CD4-positive, CD25-positive, alpha-beta regulatory T cell (primary cell): ENCODE measurements at regions not wholly inside any gene's neighbourhood (a gene's known extent, or its start where the extent isn't known, plus 50 kb on each side); places are given as distances from the start of the nearest gene placed in this dataset.
"Not testable (repeated sequence)": the region's sequence is repeated elsewhere in the genome, so short reads cannot be mapped to it uniquely, and the experiment has no call there.

ENCODE experiments used
- ATAC-seq, 2 donors: fragments of 150-1000 bp; cut with Tn5 transposase; one replicate each; pipeline ENCODE4 v1.10.0; 2021; ENCODE audit warnings: low read depth in 2 of 2, moderate number of reproducible peaks in 2 of 2, moderate library complexity in 1 of 2
- DNase-seq, 3 donors: peaks; one replicate each; pipeline versions ENCODE4 v3.0.0 to v3.0.0-alpha.2; 2012 to 2022; ENCODE audit warnings: mixed read lengths in 1 of 3
- H3K27ac ChIP-seq: one replicate; pipeline ENCODE4 v1.7.0; 2013; ENCODE audit warnings: mild to moderate bottlenecking, low read length; ENCODE audit not compliant: insufficient read depth, poor library complexity, severe bottlenecking
- H3K27me3 ChIP-seq: one replicate; pipeline ENCODE4 v1.7.0; 2013; ENCODE audit warnings: low read length; ENCODE audit not compliant: control insufficient read depth, insufficient read depth
- H3K36me3 ChIP-seq: one replicate; pipeline ENCODE4 v1.7.0; 2013; ENCODE audit warnings: mild to moderate bottlenecking, low read length, moderate library complexity; ENCODE audit not compliant: control insufficient read depth, insufficient read depth
- H3K4me1 ChIP-seq: 2 replicates; pipeline ENCODE4 v1.7.0; 2013; ENCODE audit warnings: mild to moderate bottlenecking, low read length; ENCODE audit not compliant: insufficient read depth, control insufficient read depth, poor library complexity, severe bottlenecking
- H3K4me3 ChIP-seq: one replicate; pipeline ENCODE4 v1.7.0; 2013; ENCODE audit warnings: low read depth, mild to moderate bottlenecking, low read length, moderate library complexity
- H3K9me3 ChIP-seq, 2 experiments: 1 replicate in 1 of 2; 2 replicates in 1 of 2; pipeline ENCODE4 v1.7.0; 2013; ENCODE audit warnings: low read length in 2 of 2, mild to moderate bottlenecking in 1 of 2, moderate library complexity in 1 of 2; ENCODE audit not compliant: control insufficient read depth in 2 of 2
- H3K27ac Mint-ChIP-seq, 3 donors: one replicate each; pipeline ENCODE4 v1.8.0; 2020 to 2022; ENCODE audit warnings: mild to moderate bottlenecking in 3 of 3, mixed read lengths in 3 of 3, moderate library complexity in 2 of 3
- H3K27me3 Mint-ChIP-seq: one replicate; pipeline ENCODE4 v1.8.0; 2022; ENCODE audit warnings: mild to moderate bottlenecking, mixed read lengths
- H3K36me3 Mint-ChIP-seq: one replicate; pipeline ENCODE4 v1.8.0; 2020; ENCODE audit warnings: mixed read lengths
- H3K4me1 Mint-ChIP-seq, 4 donors: one replicate each; pipeline ENCODE4 v1.8.0; 2020 to 2022; ENCODE audit warnings: mixed read lengths in 4 of 4, mild to moderate bottlenecking in 1 of 4
- H3K4me3 Mint-ChIP-seq, 4 donors: one replicate each; pipeline ENCODE4 v1.8.0; 2020 to 2022; ENCODE audit warnings: mild to moderate bottlenecking in 4 of 4, mixed read lengths in 4 of 4, moderate library complexity in 3 of 4
- H3K9me3 Mint-ChIP-seq, 7 donors: one replicate each; pipeline ENCODE4 v1.8.0; 2020 to 2022; ENCODE audit warnings: mixed read lengths in 7 of 7, mild to moderate bottlenecking in 3 of 7, moderate library complexity in 2 of 7

GRCh38 chr18:8914404-8915264 lies 187.9 kb upstream of the NDUFV2 start:
- not testable (repeated sequence) for H3K36me3 Mint-ChIP-seq, H3K27me3 ChIP-seq, H3K36me3 ChIP-seq, H3K4me3 ChIP-seq, H3K27ac ChIP-seq, H3K4me1 ChIP-seq, ATAC-seq, H3K4me1 Mint-ChIP-seq, H3K4me3 Mint-ChIP-seq, DNase-seq, H3K9me3 ChIP-seq, H3K27me3 Mint-ChIP-seq
- peak overlapping the region in 1 of 3 donors; percentile 89 for H3K27ac Mint-ChIP-seq
- H3K9me3 Mint-ChIP-seq, result peaks cover 0 to 18% (median 8%) of the 10 kb centered on the region in 7 donors

DNA sequence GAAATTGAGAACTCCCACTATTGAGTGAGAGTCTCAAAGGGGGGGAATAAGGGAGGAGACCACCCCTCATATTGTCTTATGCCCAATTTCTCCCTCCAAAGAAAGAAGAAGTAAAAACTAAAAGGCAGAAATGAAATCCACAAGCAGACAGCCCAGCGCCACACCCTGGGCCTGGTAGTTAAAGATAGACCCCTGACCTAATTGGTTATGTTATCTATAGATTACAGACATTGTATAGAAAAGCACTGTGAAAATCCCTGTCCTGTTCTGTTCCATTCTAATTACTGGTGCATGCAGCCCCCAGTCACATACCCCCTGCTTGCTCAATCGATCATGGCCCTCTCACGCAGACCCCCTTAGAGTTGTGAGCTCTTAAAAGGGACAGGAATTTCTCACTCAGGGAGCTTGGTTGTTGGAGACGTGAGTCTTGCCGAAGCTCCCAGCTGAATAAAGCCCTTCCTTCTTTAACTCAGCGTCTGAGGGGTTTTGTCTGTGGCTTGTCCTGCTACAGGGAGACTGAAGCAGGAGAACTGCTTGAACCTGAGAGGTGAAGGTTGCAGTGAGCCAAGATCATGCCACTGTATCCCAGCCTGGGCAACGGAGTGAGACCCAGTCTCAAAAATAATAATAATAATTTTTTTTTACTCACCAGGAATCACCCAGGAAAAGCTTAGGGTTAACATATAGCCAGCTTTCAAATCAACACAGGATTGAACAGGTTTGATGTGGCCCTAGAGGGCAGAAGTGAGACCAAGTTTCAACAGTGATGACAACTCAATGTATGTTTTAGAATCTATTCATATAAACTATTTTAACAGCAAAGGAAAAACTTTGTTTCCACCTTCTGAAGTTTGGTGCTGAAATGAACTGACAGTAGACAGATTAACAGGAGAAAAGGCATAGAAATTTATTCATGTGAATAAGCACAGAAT lies 181.4 kb upstream of the NDUFV2 start:
- H3K36me3 Mint-ChIP-seq, H3K4me1 Mint-ChIP-seq, H3K27ac ChIP-seq, H3K36me3 ChIP-seq, H3K9me3 ChIP-seq, H3K27me3 Mint-ChIP-seq, H3K4me3 Mint-ChIP-seq, H3K9me3 Mint-ChIP-seq, H3K27ac Mint-ChIP-seq, H3K27me3 ChIP-seq, ATAC-seq, H3K4me1 ChIP-seq, DNase-seq, H3K4me3 ChIP-seq: not testable (repeated sequence)

DNA sequence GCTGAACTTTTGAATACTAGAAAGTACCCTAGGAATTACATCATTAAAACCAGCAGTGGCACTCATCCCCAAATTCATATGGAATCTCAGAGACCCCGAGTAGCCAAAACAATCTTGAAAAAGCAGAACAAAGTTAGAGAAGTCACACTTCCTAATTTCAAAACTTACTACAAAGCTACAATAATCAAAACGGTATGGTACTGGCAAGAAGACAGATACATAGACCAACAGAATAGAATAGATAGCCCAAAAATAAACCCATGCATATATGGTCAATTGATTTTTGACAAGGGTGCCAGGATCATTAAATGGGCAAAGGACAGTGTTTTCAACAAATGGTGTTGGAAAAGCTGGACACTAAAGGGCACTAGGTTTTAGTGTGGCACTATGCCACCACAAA lies 176.0 kb upstream of the NDUFV2 start:
- Histone ChIP-seq H3K4me3 (no peak overlapping the region), H3K9me3 (peaks cover 6 to 26% of the 10 kb centered on the region in 2 experiments), H3K36me3 (no peaks in the 10 kb centered on the region), H3K27ac (no peak overlapping the region), H3K4me1 (no peaks in the 10 kb centered on the region), H3K27me3 (no peaks in the 10 kb centered on the region)
- no peak for ATAC-seq
- Mint-ChIP-seq H3K36me3 (no peaks in the 10 kb centered on the region), H3K27ac (no peak overlapping the region), H3K4me3 (no peak overlapping the region), H3K27me3 (peaks cover 4% of the 10 kb centered on the region), H3K9me3 (peaks cover 2 to 33% (median 6%) of the 10 kb centered on the region in 7 donors), H3K4me1 (no peaks in the 10 kb centered on the region)
- DNase-seq, result no peak

GRCh38 chr18:8928044-8928443 lies 174.5 kb upstream of the NDUFV2 start:
- Mint-ChIP-seq H3K9me3 (peaks cover 2 to 33% (median 3%) of the 10 kb centered on the region in 7 donors), H3K27ac (no peak overlapping the region), H3K36me3 (no peaks in the 10 kb centered on the region), H3K4me3 (no peak overlapping the region), H3K27me3 (peaks cover 4% of the 10 kb centered on the region), H3K4me1 (no peaks in the 10 kb centered on the region)
- no peaks in the 10 kb centered on the region for H3K36me3 ChIP-seq
- H3K27me3 ChIP-seq, result no peaks in the 10 kb centered on the region
- H3K4me3 ChIP-seq, result no peak overlapping the region
- H3K9me3 ChIP-seq, result peaks cover 6 to 26% of the 10 kb centered on the region in 2 experiments
- H3K4me1 ChIP-seq, result no peaks in the 10 kb centered on the region
- ATAC-seq (no peak), DNase-seq (no peak)
- no peak overlapping the region for H3K27ac ChIP-seq

GRCh38 chr18:8928847-8929780 lies 173.4 kb upstream of the NDUFV2 start:
- H3K4me3 ChIP-seq, result no peak overlapping the region
- ATAC-seq (no peak), DNase-seq (no peak)
- no peak overlapping the region for H3K4me3 Mint-ChIP-seq
- H3K9me3 Mint-ChIP-seq, result peaks cover 3 to 33% (median 4%) of the 10 kb centered on the region in 7 donors
- no peaks in the 10 kb centered on the region for H3K4me1 Mint-ChIP-seq
- no peak overlapping the region for H3K27ac Mint-ChIP-seq
- no peaks in the 10 kb centered on the region for H3K4me1 ChIP-seq
- peaks cover 7% of the 10 kb centered on the region for H3K27me3 Mint-ChIP-seq
- no peaks in the 10 kb centered on the region for H3K36me3 ChIP-seq
- H3K36me3 Mint-ChIP-seq, result no peaks in the 10 kb centered on the region
- H3K27ac ChIP-seq, result no peak overlapping the region
- no peaks in the 10 kb centered on the region for H3K27me3 ChIP-seq
- peaks cover 6 to 26% of the 10 kb centered on the region in 2 experiments for H3K9me3 ChIP-seq

- DNase-seq (no peak), ATAC-seq (no peak)
- H3K4me3 Mint-ChIP-seq, result no peak overlapping the region
- peaks cover 0 to 29% (median 6%) of the 10 kb centered on the region in 7 donors for H3K9me3 Mint-ChIP-seq
- Histone ChIP-seq H3K27ac (no peak overlapping the region), H3K9me3 (peaks cover 6 to 26% of the 10 kb centered on the region in 2 experiments), H3K36me3 (no peaks in the 10 kb centered on the region), H3K4me1 (no peaks in the 10 kb centered on the region), H3K4me3 (no peak overlapping the region), H3K27me3 (no peaks in the 10 kb centered on the region)
- H3K4me1 Mint-ChIP-seq, result no peaks in the 10 kb centered on the region
- no peaks in the 10 kb centered on the region for H3K36me3 Mint-ChIP-seq
- H3K27ac Mint-ChIP-seq, result peak overlapping the region in 1 of 3 donors; percentile 57
- H3K27me3 Mint-ChIP-seq, result peaks cover 7% of the 10 kb centered on the region
Measured at GRCh38 chr18:8930990-8931616, 171.4 kb upstream of the NDUFV2 start.

DNA sequence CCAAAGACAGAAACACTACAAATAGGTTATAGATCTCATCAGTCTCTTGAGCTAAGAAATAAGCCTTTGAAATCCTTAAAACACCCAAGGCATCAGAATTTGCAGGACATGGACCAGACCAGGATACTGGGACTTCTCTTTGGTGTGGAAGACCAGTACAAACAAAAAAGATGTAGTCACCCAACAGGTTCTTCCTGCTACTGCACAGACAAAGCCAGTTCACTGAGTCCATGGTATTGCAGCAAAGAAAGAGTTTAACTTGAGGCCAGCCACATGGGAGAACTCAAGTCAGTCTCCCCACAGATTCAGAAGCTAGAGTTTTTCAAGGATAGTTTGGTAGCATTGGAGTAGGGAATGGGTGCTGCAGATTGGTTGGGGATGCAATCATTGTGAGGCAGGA lies 169.6 kb upstream of the NDUFV2 start:
- H3K4me3 Mint-ChIP-seq, result no peak overlapping the region
- Histone ChIP-seq H3K9me3 (peaks cover 6 to 17% of the 10 kb centered on the region in 2 experiments), H3K36me3 (no peaks in the 10 kb centered on the region), H3K4me1 (no peaks in the 10 kb centered on the region), H3K27me3 (no peaks in the 10 kb centered on the region), H3K4me3 (no peak overlapping the region), H3K27ac (no peak overlapping the region)
- peaks cover 0 to 20% (median 6%) of the 10 kb centered on the region in 7 donors for H3K9me3 Mint-ChIP-seq
- H3K27ac Mint-ChIP-seq, result no peak overlapping the region
- H3K36me3 Mint-ChIP-seq, result no peaks in the 10 kb centered on the region
- no peak for DNase-seq
- H3K27me3 Mint-ChIP-seq, result peaks cover 7% of the 10 kb centered on the region
- no peak for ATAC-seq
- H3K4me1 Mint-ChIP-seq, result no peaks in the 10 kb centered on the region
